ENCODE measurements at regions not wholly inside any gene's neighbourhood (a gene's known extent, or its start where the extent isn't known, plus 50 kb on each side); places are given as distances from the start of the nearest gene placed in this dataset.
"Not testable (repeated sequence)": the region's sequence is repeated elsewhere in the genome, so short reads cannot be mapped to it uniquely, and the experiment has no call there.

- CTCF ChIA-PET: no interaction called here
- H3K36me3 Mint-ChIP-seq (ENCODE audit: low read depth): no peaks in the 10 kb centered on the region
- no peak overlapping the region for H3K4me3 Mint-ChIP-seq
- no peak overlapping the region for H3K27ac Mint-ChIP-seq
- DNase-seq: no peak
- intact Hi-C loops (cut with micrococcal nuclease): no loop called here
- H3K9me3 Mint-ChIP-seq: no peaks in the 10 kb centered on the region
- no peaks in the 10 kb centered on the region for H3K4me1 Mint-ChIP-seq (ENCODE audit: low read depth)
- H3K27me3 Mint-ChIP-seq (ENCODE audit: low read depth): no peaks in the 10 kb centered on the region
Measured at GRCh38 chr9:102479191-102479590, 515.9 kb upstream of the CYLC2 start.

- peaks cover 2% of the 10 kb centered on the region for H3K9me3 Mint-ChIP-seq
- H3K27me3 Mint-ChIP-seq (ENCODE audit: low read depth): no peaks in the 10 kb centered on the region
- CTCF ChIA-PET: no interaction called here
- no peak for DNase-seq
- H3K36me3 Mint-ChIP-seq (ENCODE audit: low read depth): no peaks in the 10 kb centered on the region
- intact Hi-C loops (cut with micrococcal nuclease): no loop called here
- H3K27ac Mint-ChIP-seq: no peak overlapping the region
- H3K4me1 Mint-ChIP-seq (ENCODE audit: low read depth): no peaks in the 10 kb centered on the region
- no peak overlapping the region for H3K4me3 Mint-ChIP-seq
Measured at GRCh38 chr9:102474357-102474756, 520.8 kb upstream of the CYLC2 start.

- intact Hi-C loops (cut with micrococcal nuclease); H3K27me3 Mint-ChIP-seq (ENCODE audit: low read depth): not testable (repeated sequence)
Measured at GRCh38 chr9:102469430-102469829, 525.7 kb upstream of the CYLC2 start.

DNA sequence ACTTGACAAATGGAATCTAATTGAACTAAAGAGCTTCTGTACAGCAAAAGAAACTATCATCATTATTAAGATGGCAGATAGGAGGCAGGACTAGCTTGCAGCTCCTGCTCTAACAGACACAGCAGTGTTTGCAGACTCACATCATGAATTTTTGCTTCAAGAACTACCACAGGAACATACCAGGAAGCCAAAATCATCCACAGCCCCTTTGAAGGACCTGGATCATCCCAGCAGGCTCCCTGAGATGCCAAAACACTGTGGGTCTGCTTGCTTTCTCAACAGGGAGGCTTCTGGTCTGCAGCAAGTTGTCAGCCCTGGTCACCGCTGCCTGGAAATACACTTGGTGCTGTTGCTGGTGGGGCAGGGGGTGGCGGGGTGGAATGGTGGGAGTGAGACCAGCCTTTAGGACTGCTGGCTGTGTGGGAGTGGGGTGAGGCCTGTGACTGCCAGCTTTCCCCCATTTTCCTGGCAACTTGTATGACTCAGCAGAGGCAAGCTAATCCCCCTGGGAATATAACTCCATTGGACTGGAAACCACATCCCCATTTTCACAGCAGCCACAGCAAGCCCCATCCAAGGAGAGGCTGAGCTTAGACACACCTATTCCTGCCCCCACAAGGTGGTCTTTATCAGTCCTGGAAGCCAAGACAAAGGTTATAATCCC, 533.8 kb upstream of the CYLC2 start:
- Mint-ChIP-seq H3K4me1 (ENCODE audit: low read depth) (no peaks in the 10 kb centered on the region), H3K4me3 (no peak overlapping the region), H3K36me3 (ENCODE audit: low read depth) (no peaks in the 10 kb centered on the region), H3K27me3 (ENCODE audit: low read depth) (no peaks in the 10 kb centered on the region), H3K9me3 (peaks cover 4% of the 10 kb centered on the region), H3K27ac (no peak overlapping the region)
- no peak for DNase-seq
- CTCF ChIA-PET: no interaction called here
- intact Hi-C loops (cut with micrococcal nuclease): no loop called here

More at GRCh38 chr9:102469430-102469829, 525.7 kb upstream of the CYLC2 start:
- H3K36me3 Mint-ChIP-seq (ENCODE audit: low read depth); H3K9me3 Mint-ChIP-seq; H3K4me3 Mint-ChIP-seq; H3K27ac Mint-ChIP-seq; CTCF ChIA-PET; H3K4me1 Mint-ChIP-seq (ENCODE audit: low read depth); DNase-seq: not testable (repeated sequence)

DNA sequence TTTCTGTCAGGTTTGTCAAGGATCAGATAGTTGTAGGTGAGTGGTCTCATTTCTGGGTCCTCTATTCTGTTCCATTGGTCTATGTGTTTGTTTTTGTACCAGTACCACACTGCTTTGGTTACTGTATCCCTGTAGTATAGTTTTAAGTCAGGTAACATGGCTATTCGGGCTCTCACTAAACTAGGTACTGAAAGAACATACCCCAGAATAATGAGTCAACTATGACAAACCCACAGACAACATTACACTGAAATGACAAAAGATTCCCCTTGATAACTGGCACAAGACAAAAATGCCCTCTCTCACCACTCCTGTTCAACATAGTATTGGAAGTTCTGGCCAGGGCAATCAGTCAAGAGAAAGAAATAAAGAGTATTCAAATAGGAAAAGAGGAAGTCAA, 535.3 kb upstream of the CYLC2 start:
- H3K27ac Mint-ChIP-seq: no peak overlapping the region
- no peak for DNase-seq
- CTCF ChIA-PET: no interaction called here
- H3K4me3 Mint-ChIP-seq: no peak overlapping the region
- no peaks in the 10 kb centered on the region for H3K4me1 Mint-ChIP-seq (ENCODE audit: low read depth)
- intact Hi-C loops (cut with micrococcal nuclease): no loop called here
- H3K9me3 Mint-ChIP-seq: peaks cover 4% of the 10 kb centered on the region
- H3K27me3 Mint-ChIP-seq (ENCODE audit: low read depth): no peaks in the 10 kb centered on the region
- H3K36me3 Mint-ChIP-seq (ENCODE audit: low read depth): no peaks in the 10 kb centered on the region

GRCh38 chr9:102456562-102456961, 538.6 kb upstream of the CYLC2 start:
- H3K4me3 Mint-ChIP-seq: no peak overlapping the region
- DNase-seq: no peak
- H3K27ac Mint-ChIP-seq: no peak overlapping the region
- CTCF ChIA-PET: no interaction called here
- peaks cover 6% of the 10 kb centered on the region for H3K9me3 Mint-ChIP-seq
- intact Hi-C loops (cut with micrococcal nuclease): no loop called here
- H3K4me1 Mint-ChIP-seq (ENCODE audit: low read depth): no peaks in the 10 kb centered on the region
- H3K27me3 Mint-ChIP-seq (ENCODE audit: low read depth): no peaks in the 10 kb centered on the region
- H3K36me3 Mint-ChIP-seq (ENCODE audit: low read depth): no peaks in the 10 kb centered on the region

DNA sequence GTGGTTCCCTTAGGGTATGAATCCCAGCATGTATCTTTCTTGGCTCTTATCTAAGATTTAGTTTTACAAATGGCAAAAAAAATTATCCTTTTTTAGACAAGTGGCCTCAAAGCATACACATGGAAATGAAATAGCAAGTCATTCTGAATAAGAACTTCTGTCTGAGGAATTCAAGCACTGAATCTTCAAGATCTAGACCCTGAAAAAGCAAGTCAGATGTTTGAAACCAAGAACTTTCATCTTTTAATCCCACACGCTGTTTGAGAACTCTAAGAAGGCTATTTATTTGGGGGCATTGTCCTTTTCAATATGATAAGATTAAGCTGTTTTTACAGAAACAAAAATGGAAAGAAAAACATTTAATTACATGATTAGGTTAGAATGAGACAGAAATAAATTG, 549.2 kb upstream of the CYLC2 start:
- DNase-seq: no peak
- Mint-ChIP-seq H3K27ac (no peak overlapping the region), H3K27me3 (ENCODE audit: low read depth) (no peaks in the 10 kb centered on the region), H3K36me3 (ENCODE audit: low read depth) (no peaks in the 10 kb centered on the region), H3K4me3 (no peak overlapping the region), H3K4me1 (ENCODE audit: low read depth) (no peaks in the 10 kb centered on the region), H3K9me3 (peaks cover 12% of the 10 kb centered on the region)
- CTCF ChIA-PET: no interaction called here
- intact Hi-C loops (cut with micrococcal nuclease): no loop called here

- intact Hi-C loops (cut with micrococcal nuclease): no loop called here
Measured at GRCh38 chr9:102445181-102445747, 549.9 kb upstream of the CYLC2 start.

DNA sequence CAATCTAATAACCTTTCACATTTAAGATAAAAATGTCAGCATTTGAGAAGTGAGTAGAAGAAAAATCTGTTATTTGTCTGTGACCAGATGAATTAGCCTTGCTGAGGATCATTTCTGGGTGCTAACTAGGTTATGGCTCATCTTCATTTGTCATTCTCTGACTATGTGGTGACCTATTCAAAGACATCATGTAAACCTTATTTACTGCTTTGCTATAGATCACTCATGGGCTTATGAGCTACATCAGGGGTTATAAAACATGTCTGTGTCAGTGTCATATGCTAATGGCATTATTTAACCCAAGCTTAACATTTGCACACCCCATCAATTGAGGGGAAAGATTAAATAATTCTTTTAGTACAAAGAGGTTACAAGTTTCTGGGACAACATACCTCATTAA, 555.5 kb upstream of the CYLC2 start:
- no peaks in the 10 kb centered on the region for H3K4me1 Mint-ChIP-seq (ENCODE audit: low read depth)
- no peak for DNase-seq
- no peaks in the 10 kb centered on the region for H3K9me3 Mint-ChIP-seq
- intact Hi-C loops (cut with micrococcal nuclease): no loop called here
- no peaks in the 10 kb centered on the region for H3K36me3 Mint-ChIP-seq (ENCODE audit: low read depth)
- CTCF ChIA-PET: no interaction called here
- H3K27ac Mint-ChIP-seq: no peak overlapping the region
- no peaks in the 10 kb centered on the region for H3K27me3 Mint-ChIP-seq (ENCODE audit: low read depth)
- no peak overlapping the region for H3K4me3 Mint-ChIP-seq

More at GRCh38 chr9:102445181-102445747, 549.9 kb upstream of the CYLC2 start:
- CTCF ChIA-PET: no interaction called here
- H3K9me3 Mint-ChIP-seq: peaks cover 12% of the 10 kb centered on the region
- no peaks in the 10 kb centered on the region for H3K36me3 Mint-ChIP-seq (ENCODE audit: low read depth)
- H3K27ac Mint-ChIP-seq: no peak overlapping the region
- H3K4me1 Mint-ChIP-seq (ENCODE audit: low read depth): no peaks in the 10 kb centered on the region
- DNase-seq: no peak
- no peaks in the 10 kb centered on the region for H3K27me3 Mint-ChIP-seq (ENCODE audit: low read depth)
- no peak overlapping the region for H3K4me3 Mint-ChIP-seq

DNA sequence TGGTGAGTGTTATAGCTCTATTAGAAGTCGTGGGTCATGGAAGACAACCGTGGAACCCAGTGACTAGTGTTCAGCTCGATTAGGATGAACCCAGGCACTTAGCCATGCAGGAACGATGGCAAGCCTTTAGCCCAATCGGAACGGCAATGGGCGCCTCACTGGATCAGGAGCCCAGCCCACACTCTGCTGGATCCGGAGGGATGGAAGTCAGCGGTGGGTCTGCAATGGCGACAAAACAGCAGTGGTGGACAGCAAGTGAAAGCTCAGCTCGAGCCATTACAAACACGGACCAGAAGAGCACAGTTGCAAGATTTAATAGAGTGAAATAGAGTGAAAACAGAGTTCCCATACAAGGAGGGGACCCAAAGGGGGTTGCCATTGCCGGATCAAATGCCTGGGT, 558.5 kb upstream of the CYLC2 start:
- H3K27me3 Mint-ChIP-seq (ENCODE audit: low read depth); H3K9me3 Mint-ChIP-seq; H3K36me3 Mint-ChIP-seq (ENCODE audit: low read depth); intact Hi-C loops (cut with micrococcal nuclease); H3K27ac Mint-ChIP-seq; H3K4me1 Mint-ChIP-seq (ENCODE audit: low read depth); DNase-seq; H3K4me3 Mint-ChIP-seq; CTCF ChIA-PET: not testable (repeated sequence)

DNA sequence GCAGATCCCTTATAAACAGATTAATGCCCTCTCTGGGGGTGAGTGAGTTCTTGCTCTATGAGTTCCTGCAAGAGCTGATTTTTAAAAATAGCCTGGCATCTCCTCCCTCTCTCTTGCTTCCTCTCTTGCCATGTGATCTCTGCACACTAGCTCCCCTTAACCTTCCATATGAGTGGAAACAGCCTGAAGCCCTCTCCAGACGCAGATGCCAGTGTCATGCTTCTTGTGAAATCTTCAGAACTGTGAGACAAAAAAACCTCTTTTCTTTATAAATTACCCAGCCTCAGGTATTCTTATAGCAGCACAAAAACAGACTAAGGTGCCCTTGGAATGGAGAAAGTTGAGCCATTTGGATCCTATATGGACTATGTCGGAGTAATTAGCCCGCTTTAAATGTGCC, 559.7 kb upstream of the CYLC2 start:
- no peak overlapping the region for H3K4me3 Mint-ChIP-seq
- H3K27ac Mint-ChIP-seq: no peak overlapping the region
- DNase-seq: no peak
- H3K4me1 Mint-ChIP-seq (ENCODE audit: low read depth): no peaks in the 10 kb centered on the region
- no peaks in the 10 kb centered on the region for H3K27me3 Mint-ChIP-seq (ENCODE audit: low read depth)
- H3K9me3 Mint-ChIP-seq: no peaks in the 10 kb centered on the region
- intact Hi-C loops (cut with micrococcal nuclease): no loop called here
- no peaks in the 10 kb centered on the region for H3K36me3 Mint-ChIP-seq (ENCODE audit: low read depth)
- CTCF ChIA-PET: no interaction called here

DNA sequence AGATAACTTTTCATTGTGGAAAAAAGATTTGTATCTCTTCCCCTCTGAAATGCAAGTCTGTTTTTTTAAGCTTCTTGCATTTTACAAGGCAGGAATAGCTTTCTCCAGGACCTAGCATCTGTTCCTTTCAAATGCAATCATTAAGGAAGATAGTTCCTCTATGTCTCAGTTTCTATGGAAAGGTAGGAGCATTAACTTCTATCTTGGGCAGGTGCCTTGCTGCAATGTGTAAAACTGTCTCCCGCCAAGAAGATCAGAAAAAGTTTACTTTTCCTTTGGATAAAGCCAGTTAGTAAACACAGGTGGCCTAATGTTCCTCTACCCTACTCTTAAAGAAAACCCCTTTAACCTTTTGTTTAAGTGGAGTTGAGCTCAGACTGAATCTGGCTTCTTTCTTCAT, 560.6 kb upstream of the CYLC2 start:
- Mint-ChIP-seq H3K27ac (no peak overlapping the region), H3K27me3 (ENCODE audit: low read depth) (no peaks in the 10 kb centered on the region)
- intact Hi-C loops (cut with micrococcal nuclease): no loop called here

GRCh38 chr9:102428305-102428704, 566.8 kb upstream of the CYLC2 start:
- Mint-ChIP-seq H3K27me3 (ENCODE audit: low read depth) (no peaks in the 10 kb centered on the region), H3K36me3 (ENCODE audit: low read depth) (no peaks in the 10 kb centered on the region), H3K4me3 (no peak overlapping the region), H3K9me3 (no peaks in the 10 kb centered on the region), H3K4me1 (ENCODE audit: low read depth) (no peaks in the 10 kb centered on the region), H3K27ac (no peak overlapping the region)
- intact Hi-C loops (cut with micrococcal nuclease): no loop called here
- no peak for DNase-seq
- CTCF ChIA-PET: no interaction called here

More for the DNA sequence above, 560.6 kb upstream of the CYLC2 start:
- CTCF ChIA-PET: no interaction called here
- DNase-seq: no peak
- no peaks in the 10 kb centered on the region for H3K4me1 Mint-ChIP-seq (ENCODE audit: low read depth)
- no peaks in the 10 kb centered on the region for H3K36me3 Mint-ChIP-seq (ENCODE audit: low read depth)
- no peak overlapping the region for H3K4me3 Mint-ChIP-seq
- H3K9me3 Mint-ChIP-seq: no peaks in the 10 kb centered on the region

All from activated naive CD4-positive, alpha-beta T cell treated with anti-CD3 and anti-CD28 coated beads for 36 hours (primary cell).